ENCODE measurements at regions not wholly inside any gene's neighbourhood (a gene's known extent, or its start where the extent isn't known, plus 50 kb on each side); places are given as distances from the start of the nearest gene placed in this dataset.
"Not testable (repeated sequence)": the region's sequence is repeated elsewhere in the genome, so short reads cannot be mapped to it uniquely, and the experiment has no call there.

GRCh38 chr9:89689321-89689720 is 84.5 kb downstream of the GADD45G start:
- not testable (repeated sequence) for TF ChIP-seq CTCF (optimal IDR thresholded peaks at IDR 0.05 in 1 of 3, IDR thresholded peaks at IDR 0.05 in 1 of 3, conservative IDR thresholded peaks at IDR 0.05 in 1 of 3; ENCODE audit: extremely low read depth in 1 of 3, insufficient read depth in 2 of 3, low read length in 3 of 3); EZH2 (IDR thresholded peaks at IDR 0.05; ENCODE audit: low read length)

Measured in keratinocyte (primary cell).